Inferior parietal cortex (tissue), 1 donor: ENCODE measurements at regions not wholly inside any gene's neighbourhood (a gene's known extent, or its start where the extent isn't known, plus 50 kb on each side); places are given as distances from the start of the nearest gene placed in this dataset.

ENCODE experiments used
- DNase-seq: peaks from one replicate; pipeline ENCODE4 v3.0.0-alpha.2; 2016; ENCODE audit errors: extremely low spot score

GRCh38 chr4:180456928-180457327, 1786.3 kb upstream of the TENM3 start:
- no peak for DNase-seq

GRCh38 chr4:180462116-180462515, 1781.1 kb upstream of the TENM3 start:
- no peak for DNase-seq

- no peak for DNase-seq
Measured at GRCh38 chr4:180465364-180465763, 1777.8 kb upstream of the TENM3 start.

GRCh38 chr4:180483036-180483435, 1760.2 kb upstream of the TENM3 start:
- no peak for DNase-seq

GRCh38 chr4:180485407-180485806, 1757.8 kb upstream of the TENM3 start:
- no peak for DNase-seq

- DNase-seq = no peak
Measured at GRCh38 chr4:180486342-180486741, 1756.9 kb upstream of the TENM3 start.

GRCh38 chr4:180489787-180490186, 1753.4 kb upstream of the TENM3 start:
- DNase-seq = no peak

GRCh38 chr4:180491210-180491609, 1752.0 kb upstream of the TENM3 start:
- DNase-seq = no peak

- no peak for DNase-seq
Measured at GRCh38 chr4:180493299-180493698, 1749.9 kb upstream of the TENM3 start.

GRCh38 chr4:180500154-180500553, 1743.0 kb upstream of the TENM3 start:
- DNase-seq = no peak

GRCh38 chr4:180512801-180513475, 1730.3 kb upstream of the TENM3 start:
- no peak for DNase-seq

GRCh38 chr4:180518906-180519305, 1724.3 kb upstream of the TENM3 start:
- DNase-seq = no peak

GRCh38 chr4:180521181-180521580, 1722.0 kb upstream of the TENM3 start:
- DNase-seq = no peak

- DNase-seq = no peak
Measured at GRCh38 chr4:180525523-180526077, 1717.6 kb upstream of the TENM3 start.

GRCh38 chr4:180528003-180528402, 1715.2 kb upstream of the TENM3 start:
- DNase-seq = no peak

GRCh38 chr4:180530787-180531186, 1712.4 kb upstream of the TENM3 start:
- no peak for DNase-seq

GRCh38 chr4:180532691-180533090, 1710.5 kb upstream of the TENM3 start:
- DNase-seq = no peak

- DNase-seq = no peak
Measured at GRCh38 chr4:180538384-180539057, 1704.7 kb upstream of the TENM3 start.

- no peak for DNase-seq
Measured at GRCh38 chr4:180539284-180539683, 1703.9 kb upstream of the TENM3 start.

GRCh38 chr4:180541678-180542077, 1701.5 kb upstream of the TENM3 start:
- DNase-seq = no peak

- DNase-seq = no peak
Measured at GRCh38 chr4:180542445-180543100, 1700.6 kb upstream of the TENM3 start.

GRCh38 chr4:180550106-180550505, 1693.1 kb upstream of the TENM3 start:
- no peak for DNase-seq

- DNase-seq = no peak
Measured at GRCh38 chr4:180557348-180557747, 1685.9 kb upstream of the TENM3 start.
